ENCODE measurements at regions not wholly inside any gene's neighbourhood (a gene's known extent, or its start where the extent isn't known, plus 50 kb on each side); places are given as distances from the start of the nearest gene placed in this dataset.
"Not testable (repeated sequence)": the region's sequence is repeated elsewhere in the genome, so short reads cannot be mapped to it uniquely, and the experiment has no call there.

DNA sequence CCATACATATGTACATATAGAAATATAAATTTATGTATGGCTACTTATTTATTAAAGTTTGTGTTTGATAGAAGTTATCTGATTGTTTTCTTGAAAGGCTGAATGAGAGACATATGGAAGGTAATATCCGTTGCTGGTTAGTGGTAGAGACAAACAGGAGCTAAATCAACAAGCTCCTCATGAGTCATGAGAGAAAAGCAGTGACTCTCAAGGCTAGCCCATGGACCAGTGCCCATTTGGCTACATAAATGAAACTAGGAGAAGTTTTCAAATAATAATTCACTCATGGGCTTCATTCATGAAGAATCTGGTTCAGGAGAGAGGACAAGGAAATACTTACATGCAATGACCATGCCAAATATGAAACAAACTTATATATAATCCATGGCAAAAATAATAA is 504.5 kb upstream of the ITGA1 start:
- DNase-seq (ENCODE audit: low spot score), result no peak
- no peak for TF ChIP-seq CTCF (IDR thresholded peaks at IDR 0.05; ENCODE audit: borderline replicate concordance, control extremely low read depth, extremely low read depth, insufficient read depth, missing control alignments)
- in situ Hi-C loops (cut with MboI; ENCODE audit: low sequenced_read_pairs, unreplicated experiment), result no loop called here

- in situ Hi-C loops (cut with MboI; ENCODE audit: low sequenced_read_pairs, unreplicated experiment), result no loop called here
- DNase-seq (ENCODE audit: low spot score), result no peak
- TF ChIP-seq CTCF (IDR thresholded peaks at IDR 0.05; ENCODE audit: borderline replicate concordance, control extremely low read depth, extremely low read depth, insufficient read depth, missing control alignments), result no peak
Measured at GRCh38 chr5:52300703-52301372, 486.9 kb upstream of the ITGA1 start.

DNA sequence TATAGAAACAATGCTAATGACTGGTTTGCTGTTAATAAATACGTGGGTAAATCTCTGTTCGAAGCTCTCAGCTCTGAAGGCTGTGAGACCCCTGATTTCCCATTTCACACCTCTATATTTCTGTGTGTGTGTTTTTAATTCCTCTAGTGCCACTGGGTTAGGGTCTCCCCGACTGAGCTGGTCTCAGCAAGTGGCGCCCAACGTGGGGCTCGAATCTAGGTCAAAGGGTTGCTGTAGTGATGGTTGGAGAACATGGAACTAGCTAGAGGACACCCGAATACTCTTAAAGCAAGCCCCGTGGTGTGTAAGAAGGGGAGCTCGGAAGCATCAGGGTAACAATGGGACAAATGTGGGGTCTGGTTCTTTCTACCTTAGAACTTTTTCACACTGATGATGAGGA is 482.9 kb upstream of the ITGA1 start:
- in situ Hi-C loops (cut with MboI; ENCODE audit: low sequenced_read_pairs, unreplicated experiment); DNase-seq (ENCODE audit: low spot score): not testable (repeated sequence)

- no peak for DNase-seq (ENCODE audit: low spot score)
- in situ Hi-C loops (cut with MboI; ENCODE audit: low sequenced_read_pairs, unreplicated experiment), result no loop called here
- no peak for TF ChIP-seq CTCF (IDR thresholded peaks at IDR 0.05; ENCODE audit: borderline replicate concordance, control extremely low read depth, extremely low read depth, insufficient read depth, missing control alignments)
Measured at GRCh38 chr5:52328220-52328806, 459.4 kb upstream of the ITGA1 start.

DNA sequence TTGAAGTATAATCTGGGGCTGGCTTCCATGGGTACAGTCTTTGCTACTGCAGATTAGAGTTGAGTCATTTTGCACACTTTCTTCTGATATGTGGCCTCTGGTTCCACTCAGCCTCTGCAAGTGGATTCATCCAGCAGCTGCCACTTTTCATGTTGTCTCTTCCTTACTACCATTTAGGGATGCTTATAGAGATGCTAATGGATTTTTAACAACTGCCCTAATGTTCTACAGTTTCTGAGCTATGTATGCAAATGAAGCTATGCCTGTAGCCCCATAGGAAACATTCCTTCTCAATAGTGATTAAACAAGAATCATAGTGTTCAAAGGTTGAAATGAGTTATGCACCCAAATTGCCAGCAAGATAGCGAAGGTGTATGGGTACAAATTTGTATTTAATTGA is 456.0 kb upstream of the ITGA1 start:
- no peak for TF ChIP-seq CTCF (IDR thresholded peaks at IDR 0.05; ENCODE audit: borderline replicate concordance, control extremely low read depth, extremely low read depth, insufficient read depth, missing control alignments)
- in situ Hi-C loops (cut with MboI; ENCODE audit: low sequenced_read_pairs, unreplicated experiment), result no loop called here
- DNase-seq (ENCODE audit: low spot score), result no peak

DNA sequence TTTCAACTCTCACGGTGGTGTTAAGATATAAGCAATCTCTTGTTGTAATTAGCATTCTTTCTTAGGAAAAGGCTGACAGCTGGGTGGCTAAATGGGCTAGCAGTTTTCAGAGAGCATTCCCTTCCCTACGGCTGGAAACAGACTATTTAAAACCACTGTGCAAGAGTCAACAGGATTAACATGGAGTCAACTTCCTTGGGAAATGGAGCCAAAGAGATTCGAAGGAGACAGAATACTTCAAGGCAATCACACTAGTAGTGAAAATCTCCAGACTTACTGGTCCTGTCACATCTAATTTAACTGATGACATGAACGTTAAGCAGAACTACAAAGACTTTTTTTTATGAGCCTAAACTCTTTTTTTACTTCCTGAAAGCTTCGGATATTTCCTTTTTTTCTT is 453.3 kb upstream of the ITGA1 start:
- no peak for TF ChIP-seq CTCF (IDR thresholded peaks at IDR 0.05; ENCODE audit: borderline replicate concordance, control extremely low read depth, extremely low read depth, insufficient read depth, missing control alignments)
- in situ Hi-C loops (cut with MboI; ENCODE audit: low sequenced_read_pairs, unreplicated experiment), result no loop called here
- DNase-seq (ENCODE audit: low spot score), result no peak

GRCh38 chr5:52339285-52339684 is 448.4 kb upstream of the ITGA1 start:
- no peak for DNase-seq (ENCODE audit: low spot score)
- in situ Hi-C loops (cut with MboI; ENCODE audit: low sequenced_read_pairs, unreplicated experiment), result no loop called here
- no peak for TF ChIP-seq CTCF (IDR thresholded peaks at IDR 0.05; ENCODE audit: borderline replicate concordance, control extremely low read depth, extremely low read depth, insufficient read depth, missing control alignments)
